ENCODE measurements at regions not wholly inside any gene's neighbourhood (a gene's known extent, or its start where the extent isn't known, plus 50 kb on each side); places are given as distances from the start of the nearest gene placed in this dataset.

DNA sequence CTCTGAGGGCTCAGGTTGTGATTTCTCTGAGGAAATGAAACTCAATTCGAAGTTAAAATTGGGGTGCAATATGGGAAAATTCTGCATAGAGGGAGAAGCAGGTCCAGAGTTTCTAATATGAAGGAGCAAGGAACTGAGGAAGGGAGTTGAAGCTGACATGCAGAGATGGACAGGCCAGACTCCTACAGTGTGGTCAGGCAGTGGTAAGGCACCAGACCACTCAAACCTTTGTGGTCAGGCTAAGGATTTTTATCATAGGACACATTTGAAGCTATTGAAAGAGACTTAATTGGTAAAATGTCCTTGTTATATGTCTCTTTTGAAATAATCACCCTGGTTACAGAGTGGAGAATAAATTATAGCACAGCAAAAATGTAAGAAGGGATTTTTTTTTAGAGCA lies 1074.8 kb upstream of the CDH2 start:
- no peaks in the 10 kb centered on the region for H3K27me3 ChIP-seq (ENCODE audit: control insufficient read depth, insufficient read depth, low read length)
- TF ChIP-seq, protein P1, sequence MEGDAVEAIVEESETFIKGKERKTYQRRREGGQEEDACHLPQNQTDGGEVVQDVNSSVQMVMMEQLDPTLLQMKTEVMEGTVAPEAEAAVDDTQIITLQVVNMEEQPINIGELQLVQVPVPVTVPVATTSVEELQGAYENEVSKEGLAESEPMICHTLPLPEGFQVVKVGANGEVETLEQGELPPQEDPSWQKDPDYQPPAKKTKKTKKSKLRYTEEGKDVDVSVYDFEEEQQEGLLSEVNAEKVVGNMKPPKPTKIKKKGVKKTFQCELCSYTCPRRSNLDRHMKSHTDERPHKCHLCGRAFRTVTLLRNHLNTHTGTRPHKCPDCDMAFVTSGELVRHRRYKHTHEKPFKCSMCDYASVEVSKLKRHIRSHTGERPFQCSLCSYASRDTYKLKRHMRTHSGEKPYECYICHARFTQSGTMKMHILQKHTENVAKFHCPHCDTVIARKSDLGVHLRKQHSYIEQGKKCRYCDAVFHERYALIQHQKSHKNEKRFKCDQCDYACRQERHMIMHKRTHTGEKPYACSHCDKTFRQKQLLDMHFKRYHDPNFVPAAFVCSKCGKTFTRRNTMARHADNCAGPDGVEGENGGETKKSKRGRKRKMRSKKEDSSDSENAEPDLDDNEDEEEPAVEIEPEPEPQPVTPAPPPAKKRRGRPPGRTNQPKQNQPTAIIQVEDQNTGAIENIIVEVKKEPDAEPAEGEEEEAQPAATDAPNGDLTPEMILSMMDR (IDR thresholded peaks at IDR 0.05; ENCODE audit: borderline replicate concordance, extremely low read depth, insufficient read depth) = no peak
- H3K4me3 ChIP-seq (ENCODE audit: low read length in 3 of 3) = no peak overlapping the region
- no peaks in the 10 kb centered on the region for H3K9me3 ChIP-seq (ENCODE audit: control insufficient read depth in 2 of 3, insufficient read depth in 1 of 3, low read length in 3 of 3)
- no peaks in the 10 kb centered on the region for H3K36me3 ChIP-seq (ENCODE audit: control insufficient read depth in 2 of 3, insufficient read depth in 3 of 3, low read length in 3 of 3)
- no peak overlapping the region for H3K27ac ChIP-seq (ENCODE audit: low read depth in 2 of 2, low read length in 2 of 2)
- no peaks in the 10 kb centered on the region for H3K4me1 ChIP-seq (ENCODE audit: control insufficient read depth in 2 of 3, insufficient read depth in 2 of 3, low read depth in 1 of 3, low read length in 3 of 3)
- FAIRE-seq (no peak), DNase-seq (no peak)
- H3K9ac ChIP-seq (ENCODE audit: low read length in 3 of 3) = no peak overlapping the region
- intact Hi-C loops (cut with DNase I) = no loop called here

GRCh38 chr18:29250843-29251242 lies 1073.9 kb upstream of the CDH2 start:
- intact Hi-C loops (cut with DNase I) = no loop called here
- no peaks in the 10 kb centered on the region for H3K36me3 ChIP-seq (ENCODE audit: control insufficient read depth in 2 of 3, insufficient read depth in 3 of 3, low read length in 3 of 3)
- H3K27me3 ChIP-seq (ENCODE audit: control insufficient read depth, insufficient read depth, low read length) = no peaks in the 10 kb centered on the region
- DNase-seq = no peak
- H3K4me3 ChIP-seq (ENCODE audit: low read length in 3 of 3) = no peak overlapping the region
- no peak for FAIRE-seq
- H3K27ac ChIP-seq (ENCODE audit: low read depth in 2 of 2, low read length in 2 of 2) = no peak overlapping the region
- TF ChIP-seq, protein P1 (IDR thresholded peaks at IDR 0.05; ENCODE audit: borderline replicate concordance, extremely low read depth, insufficient read depth) = no peak
- H3K9ac ChIP-seq (ENCODE audit: low read length in 3 of 3) = no peak overlapping the region
- H3K9me3 ChIP-seq (ENCODE audit: control insufficient read depth in 2 of 3, insufficient read depth in 1 of 3, low read length in 3 of 3) = no peaks in the 10 kb centered on the region
- no peaks in the 10 kb centered on the region for H3K4me1 ChIP-seq (ENCODE audit: control insufficient read depth in 2 of 3, insufficient read depth in 2 of 3, low read depth in 1 of 3, low read length in 3 of 3)

- TF ChIP-seq, protein P1 (IDR thresholded peaks at IDR 0.05; ENCODE audit: borderline replicate concordance, extremely low read depth, insufficient read depth) = no peak
- no peak overlapping the region for H3K9ac ChIP-seq (ENCODE audit: low read length in 3 of 3)
- no peaks in the 10 kb centered on the region for H3K9me3 ChIP-seq (ENCODE audit: control insufficient read depth in 2 of 3, insufficient read depth in 1 of 3, low read length in 3 of 3)
- H3K4me1 ChIP-seq (ENCODE audit: control insufficient read depth in 2 of 3, insufficient read depth in 2 of 3, low read depth in 1 of 3, low read length in 3 of 3) = no peaks in the 10 kb centered on the region
- no peak for FAIRE-seq
- intact Hi-C loops (cut with DNase I) = no loop called here
- DNase-seq = no peak
- no peaks in the 10 kb centered on the region for H3K36me3 ChIP-seq (ENCODE audit: control insufficient read depth in 2 of 3, insufficient read depth in 3 of 3, low read length in 3 of 3)
- H3K4me3 ChIP-seq (ENCODE audit: low read length in 3 of 3) = no peak overlapping the region
- H3K27me3 ChIP-seq (ENCODE audit: control insufficient read depth, insufficient read depth, low read length) = no peaks in the 10 kb centered on the region
- no peak overlapping the region for H3K27ac ChIP-seq (ENCODE audit: low read depth in 2 of 2, low read length in 2 of 2)
These were observed 1073.3 kb upstream of the CDH2 start for GRCh38 chr18:29250259-29250658.

DNA sequence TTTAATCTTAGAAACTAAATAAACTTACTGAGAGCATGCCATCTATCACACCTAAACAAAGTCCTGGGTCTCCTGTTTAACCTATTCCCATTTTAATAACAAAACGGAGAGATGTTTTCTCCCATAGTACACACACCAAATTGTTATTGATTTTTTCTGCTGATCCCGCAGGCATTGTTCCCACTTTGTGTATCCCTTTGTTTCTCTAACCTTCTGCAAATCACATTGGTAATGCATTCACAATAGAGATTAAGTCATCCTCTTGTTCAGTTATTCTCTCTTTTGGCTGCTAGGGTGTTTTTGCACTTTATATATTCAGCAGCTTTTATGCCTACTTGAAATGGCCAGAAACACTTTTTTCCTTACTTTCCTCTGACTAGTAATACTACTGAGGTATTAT lies 1071.9 kb upstream of the CDH2 start:
- intact Hi-C loops (cut with DNase I) = no loop called here
- Histone ChIP-seq H3K9ac (ENCODE audit: low read length in 3 of 3) (no peak overlapping the region), H3K9me3 (ENCODE audit: control insufficient read depth in 2 of 3, insufficient read depth in 1 of 3, low read length in 3 of 3) (no peaks in the 10 kb centered on the region), H3K4me1 (ENCODE audit: control insufficient read depth in 2 of 3, insufficient read depth in 2 of 3, low read depth in 1 of 3, low read length in 3 of 3) (no peaks in the 10 kb centered on the region), H3K27ac (ENCODE audit: low read depth in 2 of 2, low read length in 2 of 2) (no peak overlapping the region), H3K27me3 (ENCODE audit: control insufficient read depth, insufficient read depth, low read length) (no peaks in the 10 kb centered on the region), H3K36me3 (ENCODE audit: control insufficient read depth in 2 of 3, insufficient read depth in 3 of 3, low read length in 3 of 3) (no peaks in the 10 kb centered on the region), H3K4me3 (ENCODE audit: low read length in 3 of 3) (no peak overlapping the region)
- FAIRE-seq (no peak), DNase-seq (no peak)
- TF ChIP-seq, protein P1 (IDR thresholded peaks at IDR 0.05; ENCODE audit: borderline replicate concordance, extremely low read depth, insufficient read depth) = no peak
